ENCODE measurements at regions not wholly inside any gene's neighbourhood (a gene's known extent, or its start where the extent isn't known, plus 50 kb on each side); places are given as distances from the start of the nearest gene placed in this dataset.
"Not testable (repeated sequence)": the region's sequence is repeated elsewhere in the genome, so short reads cannot be mapped to it uniquely, and the experiment has no call there.

DNA sequence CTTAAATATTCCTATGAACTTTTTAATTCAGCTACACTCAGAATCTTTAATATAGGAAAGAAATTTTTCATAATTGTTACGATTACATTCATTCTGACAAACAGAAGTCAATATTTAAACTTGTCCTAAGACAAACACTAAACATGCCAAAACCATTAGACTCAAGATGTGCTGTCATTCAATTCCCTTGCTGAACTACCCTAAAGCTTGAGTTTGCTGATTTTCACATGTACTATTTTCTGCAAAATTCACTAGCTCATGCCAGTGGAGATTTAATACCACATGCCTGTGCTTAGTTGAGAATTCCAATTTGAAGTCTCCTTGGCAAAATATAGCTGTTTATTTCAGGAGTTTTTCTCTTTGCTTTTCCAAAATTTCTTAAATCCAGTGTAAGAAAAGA lies 448.0 kb downstream of the COL12A1 start:
- no peak for DNase-seq

DNA sequence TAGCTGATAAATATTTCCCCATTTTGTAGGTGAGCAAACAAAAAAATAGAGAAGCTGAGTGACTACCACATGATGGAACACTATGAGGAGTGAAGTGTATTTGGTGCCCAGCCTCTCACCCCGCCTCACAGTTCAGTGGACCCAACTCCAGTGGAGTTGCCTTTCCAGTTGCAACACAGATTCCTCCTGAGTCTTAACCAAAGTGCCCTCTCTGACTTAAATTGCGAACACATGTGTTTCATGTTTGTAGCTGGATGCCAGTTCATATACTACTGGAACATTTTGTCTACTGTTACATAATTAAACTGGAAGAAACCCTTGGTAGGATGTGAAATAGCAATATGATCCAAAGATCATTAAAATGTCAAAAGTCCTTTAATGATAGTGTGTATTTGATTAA lies 448.9 kb downstream of the COL12A1 start:
- DNase-seq: no peak

DNA sequence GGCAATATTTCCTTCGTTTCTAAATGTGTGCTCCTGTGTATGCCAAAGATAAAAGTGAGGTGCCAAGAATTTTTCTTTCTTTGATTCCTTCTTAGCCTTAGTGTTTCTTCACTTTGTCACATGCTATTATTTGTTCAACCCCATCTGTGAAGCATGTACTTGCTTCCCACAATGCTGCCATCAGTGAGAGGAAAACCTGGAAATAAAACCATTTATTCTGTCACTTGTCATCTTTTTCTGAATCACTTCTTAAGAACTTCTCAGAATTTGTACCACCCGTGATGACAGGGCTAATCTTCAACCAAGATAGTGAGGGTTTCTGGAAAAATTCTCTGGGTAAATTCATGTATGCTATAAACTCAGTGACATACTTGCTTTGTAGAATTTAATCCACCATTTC lies 450.1 kb downstream of the COL12A1 start:
- no peak for DNase-seq

- DNase-seq: no peak
These were observed 450.7 kb downstream of the COL12A1 start for GRCh38 chr6:74755196-74755595.

GRCh38 chr6:74753883-74754600 lies 451.8 kb downstream of the COL12A1 start:
- no peak for DNase-seq

GRCh38 chr6:74752303-74752702 lies 453.6 kb downstream of the COL12A1 start:
- no peak for DNase-seq

GRCh38 chr6:74750826-74751225 lies 455.0 kb downstream of the COL12A1 start:
- DNase-seq: no peak

DNA sequence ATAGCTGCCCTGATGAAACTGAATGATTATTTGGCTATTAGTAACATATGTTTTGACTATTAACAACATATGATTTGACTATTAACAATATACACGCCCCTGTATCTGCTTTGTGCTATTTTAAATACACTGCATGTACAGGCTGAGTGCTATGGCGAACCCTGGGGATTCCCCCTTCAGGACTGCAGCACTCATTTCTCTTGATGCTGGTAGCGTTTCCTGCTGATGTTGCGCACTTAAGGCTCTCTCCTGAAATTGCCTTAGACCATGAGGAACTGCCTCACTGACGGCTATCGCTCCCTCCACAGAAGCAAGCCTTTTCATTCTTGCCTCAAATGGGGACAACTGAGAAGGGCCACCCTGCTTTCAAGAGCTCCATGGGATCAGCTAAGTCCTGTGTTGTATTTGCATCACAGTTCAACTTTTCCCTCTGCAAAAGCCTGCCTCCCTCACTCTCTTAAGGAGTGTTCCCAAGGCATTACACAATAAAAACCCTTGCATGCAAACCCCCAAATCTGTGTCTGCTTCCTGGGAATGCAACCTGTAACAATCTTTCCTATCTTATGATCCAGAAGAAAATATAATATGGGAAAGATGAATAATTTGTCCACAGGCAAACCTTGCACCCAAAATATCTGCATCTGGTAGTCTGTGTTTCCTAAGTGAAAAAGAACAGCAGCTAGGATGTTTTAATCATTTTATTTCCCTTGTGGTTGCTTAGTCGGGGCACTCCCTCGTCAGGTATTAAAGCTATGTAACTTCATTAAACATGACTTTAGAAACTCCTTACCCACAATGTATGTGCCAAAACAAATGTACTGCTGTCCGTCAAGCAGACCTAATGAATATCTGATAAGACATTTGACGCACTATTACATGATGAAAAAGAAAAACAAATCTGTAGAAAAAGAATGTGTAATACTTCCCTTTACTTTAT lies 456.4 kb downstream of the COL12A1 start:
- no peak for DNase-seq

- DNase-seq: no peak
These were observed 460.2 kb downstream of the COL12A1 start for GRCh38 chr6:74745670-74746069.

DNA sequence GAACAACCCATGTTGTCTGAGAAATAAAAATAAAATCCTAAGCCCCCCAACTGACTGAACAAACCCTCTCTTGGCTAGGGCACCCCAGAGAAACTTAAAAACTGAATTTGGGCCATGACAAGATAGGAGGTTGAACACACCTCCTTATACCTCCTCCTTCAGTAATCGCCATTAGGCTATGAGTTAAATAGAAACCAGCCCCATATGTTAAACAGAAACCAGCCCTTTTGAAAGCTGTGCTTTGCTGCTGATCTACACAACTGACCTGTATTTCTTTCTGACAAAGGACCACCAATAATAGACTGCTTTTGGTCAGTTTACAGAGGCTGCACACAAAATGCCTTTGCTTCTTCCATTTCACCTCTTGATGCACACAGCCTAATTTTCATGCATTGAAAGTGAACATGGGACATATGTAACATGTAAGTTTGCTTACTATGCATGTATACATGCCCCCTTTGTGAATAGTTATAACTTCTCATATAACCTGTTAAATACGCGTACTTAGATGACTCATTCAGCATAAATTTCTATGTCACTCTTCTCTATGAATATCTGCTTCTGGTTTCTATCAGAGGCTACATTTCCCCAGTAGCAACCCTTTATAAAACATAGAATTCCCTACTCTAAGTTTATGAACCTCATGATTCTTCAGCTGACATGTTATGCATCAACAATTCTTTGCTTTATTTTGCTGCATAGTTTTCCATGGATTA lies 462.9 kb downstream of the COL12A1 start:
- DNase-seq: no peak

GRCh38 chr6:74741646-74742045 lies 464.2 kb downstream of the COL12A1 start:
- DNase-seq: no peak

GRCh38 chr6:74735304-74735703 lies 470.5 kb downstream of the COL12A1 start:
- no peak for DNase-seq

GRCh38 chr6:74734901-74735300 lies 471.0 kb downstream of the COL12A1 start:
- no peak for DNase-seq

- DNase-seq: no peak
These were observed 471.8 kb downstream of the COL12A1 start for GRCh38 chr6:74733830-74734620.

DNA sequence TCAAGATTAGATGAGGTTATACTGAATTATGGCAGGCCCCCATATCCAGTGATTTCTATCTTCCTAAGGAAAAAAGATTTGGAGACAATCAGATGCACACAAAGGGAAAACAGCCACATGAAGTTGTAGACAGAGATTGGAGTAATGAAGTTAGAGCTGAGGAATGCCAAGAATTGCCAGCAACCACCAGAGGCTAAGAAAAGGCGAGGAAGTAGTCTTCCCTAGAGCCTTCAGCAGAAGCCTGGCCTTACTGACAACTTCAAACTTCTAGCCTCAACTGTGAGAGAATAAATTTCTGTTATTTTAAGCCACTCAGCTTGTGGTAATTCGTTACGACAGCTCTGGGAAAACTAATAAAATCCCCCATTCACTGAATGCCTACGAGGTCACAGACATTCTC lies 473.9 kb downstream of the COL12A1 start:
- no peak for DNase-seq

- no peak for DNase-seq
These were observed 474.6 kb downstream of the COL12A1 start for GRCh38 chr6:74731204-74731603.

DNA sequence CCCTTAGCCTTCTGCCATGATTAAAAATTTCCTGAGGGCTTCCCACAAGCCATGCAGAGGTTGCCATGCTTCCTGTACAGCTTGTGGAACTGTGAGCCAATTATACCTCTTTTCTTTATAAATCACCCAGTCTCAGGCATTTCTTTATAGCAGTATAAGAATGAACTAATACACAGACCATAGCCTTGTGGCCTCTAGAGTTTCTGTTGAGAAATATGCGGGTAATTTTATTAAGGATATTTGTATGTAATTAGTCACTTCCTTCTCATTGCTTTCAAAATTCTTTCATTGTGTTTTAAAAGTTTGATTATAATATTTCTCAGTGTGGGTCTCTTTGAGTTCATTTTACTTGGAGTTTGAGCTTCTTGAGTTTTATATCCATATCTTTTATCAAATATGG lies 484.9 kb downstream of the COL12A1 start:
- no peak for DNase-seq

DNA sequence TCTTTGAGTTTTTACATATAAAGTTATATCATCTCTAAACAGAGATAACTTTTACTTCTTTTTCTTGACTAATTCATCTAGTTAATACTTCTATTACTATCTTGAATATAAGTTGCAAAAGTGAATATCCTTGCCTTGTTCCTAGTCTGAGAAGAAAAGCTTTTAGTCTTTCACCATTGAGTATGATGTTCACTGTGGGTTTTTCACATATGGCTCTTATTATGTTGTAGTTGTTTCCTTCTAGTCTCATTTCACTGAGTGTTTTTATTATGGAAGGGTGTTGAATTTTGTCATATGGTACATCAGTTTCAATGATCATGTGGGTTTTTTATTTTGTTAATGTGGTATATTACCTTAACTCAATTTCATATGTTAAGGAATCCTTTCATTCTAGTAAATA lies 488.3 kb downstream of the COL12A1 start:
- DNase-seq: no peak

GRCh38 chr6:74715355-74716085 lies 490.3 kb downstream of the COL12A1 start:
- no peak for DNase-seq

DNA sequence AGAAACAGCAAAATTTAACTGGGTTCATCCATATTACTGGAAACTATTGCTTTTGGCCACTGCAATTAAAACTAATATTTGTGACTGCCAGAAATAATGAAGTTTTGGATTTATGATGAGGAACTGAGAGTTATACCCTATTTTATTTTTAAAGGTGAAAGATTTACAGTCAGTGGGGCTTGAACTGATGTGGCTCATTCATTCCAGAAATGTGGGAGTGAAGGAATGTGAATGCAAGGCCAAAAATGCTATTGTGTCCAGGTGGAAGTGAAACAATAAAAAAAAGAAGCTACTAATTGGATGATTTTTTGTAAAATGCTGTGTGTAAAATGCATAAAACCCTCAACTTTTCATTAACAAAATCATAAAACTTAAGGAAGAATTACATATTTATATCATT lies 491.9 kb downstream of the COL12A1 start:
- DNase-seq: no peak

DNA sequence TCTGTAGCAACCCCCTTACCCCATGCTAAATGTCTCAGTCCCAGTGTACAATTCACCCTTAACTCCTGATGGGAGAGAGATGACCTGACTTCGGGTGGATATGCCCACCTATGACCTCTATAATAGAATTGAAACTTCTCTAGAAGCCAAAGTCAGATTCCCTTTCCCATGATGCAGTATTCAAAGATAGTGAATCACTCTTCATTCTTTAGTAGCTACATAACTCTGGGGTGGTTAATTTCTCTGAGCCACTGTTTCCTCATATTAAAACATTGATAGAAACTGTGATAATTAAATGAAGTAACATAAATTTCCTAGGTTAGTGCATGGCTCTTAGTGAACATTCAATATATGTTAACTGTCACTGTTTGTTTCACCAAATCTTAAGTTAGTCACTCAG lies 500.4 kb downstream of the COL12A1 start:
- DNase-seq: no peak

- not testable (repeated sequence) for DNase-seq
These were observed 501.3 kb downstream of the COL12A1 start for GRCh38 chr6:74704540-74704939.

Data from hippocampal formation (tissue), 2 donors.